ENCODE measurements at regions not wholly inside any gene's neighbourhood (a gene's known extent, or its start where the extent isn't known, plus 50 kb on each side); places are given as distances from the start of the nearest gene placed in this dataset.

GRCh38 chr9:126114850-126115460 lies 211.7 kb upstream of the MVB12B start:
- no peak overlapping the region for H2AFZ ChIP-seq
- H3K4me3 ChIP-seq (ENCODE audit: low read depth, low read length): no peak overlapping the region
- no peaks in the 10 kb centered on the region for H3K4me1 ChIP-seq
- H3K27ac ChIP-seq: no peak overlapping the region
- TF ChIP-seq CTCF (IDR thresholded peaks at IDR 0.05): no peak
- no peak overlapping the region for H3K4me2 ChIP-seq (ENCODE audit: low read length)
- H3K27me3 ChIP-seq (ENCODE audit: control insufficient read depth, insufficient read depth, low read length): no peaks in the 10 kb centered on the region
- no peaks in the 10 kb centered on the region for H3K36me3 ChIP-seq (ENCODE audit: control insufficient read depth, insufficient read depth, low read length)
- H3K79me2 ChIP-seq: no peaks in the 10 kb centered on the region
- H3K9me3 ChIP-seq (ENCODE audit: control insufficient read depth, low read length): no peaks in the 10 kb centered on the region
- no peak overlapping the region for H3K9ac ChIP-seq

DNA sequence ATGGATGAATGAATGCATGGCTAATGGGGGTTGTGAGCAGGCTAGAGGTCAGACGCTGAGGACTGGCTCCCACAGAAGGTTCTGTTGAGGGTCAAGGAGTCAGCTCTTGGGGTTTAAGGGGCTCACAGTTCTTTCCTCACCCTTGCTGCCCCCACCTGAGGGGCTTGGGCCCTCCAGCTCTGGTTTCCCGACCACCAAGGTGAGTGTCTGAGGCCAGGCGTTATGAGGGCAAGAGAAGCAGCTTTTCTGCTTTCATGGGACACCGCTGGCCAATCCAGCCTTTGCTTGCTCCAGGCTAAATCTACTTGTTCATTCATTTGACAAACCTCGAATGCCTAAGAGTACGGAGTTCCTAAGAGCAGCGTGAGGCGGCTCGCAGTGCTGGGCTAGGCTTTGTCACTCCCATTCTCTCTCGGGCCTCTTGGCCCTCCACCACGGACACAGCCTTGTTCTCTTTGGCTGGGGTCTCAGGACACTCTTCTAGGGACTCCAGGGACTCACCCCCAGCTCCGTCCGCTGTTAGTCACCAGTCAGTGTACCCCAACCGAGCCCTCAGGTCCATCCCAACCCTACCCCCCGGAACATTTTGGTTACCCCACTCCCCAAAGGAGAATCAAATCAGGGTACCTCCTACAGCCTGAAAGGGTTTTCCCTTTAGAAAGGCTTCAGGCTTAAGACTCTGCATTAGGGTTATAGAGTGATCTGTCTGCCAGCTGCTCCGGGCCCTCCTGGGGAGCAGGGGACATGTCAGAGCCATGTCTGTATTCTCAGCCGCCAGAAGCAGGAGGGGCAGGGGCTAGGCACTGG lies 210.1 kb upstream of the MVB12B start:
- TF ChIP-seq CTCF (IDR thresholded peaks at IDR 0.05): no peak
- no peak overlapping the region for H3K4me2 ChIP-seq (ENCODE audit: low read length)
- H3K4me3 ChIP-seq (ENCODE audit: low read depth, low read length): no peak overlapping the region
- no peak overlapping the region for H3K27ac ChIP-seq
- H3K79me2 ChIP-seq: no peaks in the 10 kb centered on the region
- no peaks in the 10 kb centered on the region for H3K9me3 ChIP-seq (ENCODE audit: control insufficient read depth, low read length)
- no peaks in the 10 kb centered on the region for H3K27me3 ChIP-seq (ENCODE audit: control insufficient read depth, insufficient read depth, low read length)
- no peaks in the 10 kb centered on the region for H3K36me3 ChIP-seq (ENCODE audit: control insufficient read depth, insufficient read depth, low read length)
- no peaks in the 10 kb centered on the region for H3K4me1 ChIP-seq
- no peak overlapping the region for H3K9ac ChIP-seq
- H2AFZ ChIP-seq: no peak overlapping the region

GRCh38 chr9:126117158-126117425 lies 209.5 kb upstream of the MVB12B start:
- H3K4me3 ChIP-seq (ENCODE audit: low read depth, low read length): no peak overlapping the region
- H3K4me2 ChIP-seq (ENCODE audit: low read length): no peak overlapping the region
- no peak for TF ChIP-seq CTCF (IDR thresholded peaks at IDR 0.05)
- H3K9me3 ChIP-seq (ENCODE audit: control insufficient read depth, low read length): no peaks in the 10 kb centered on the region
- no peaks in the 10 kb centered on the region for H3K79me2 ChIP-seq
- no peak overlapping the region for H2AFZ ChIP-seq
- H3K9ac ChIP-seq: no peak overlapping the region
- H3K27me3 ChIP-seq (ENCODE audit: control insufficient read depth, insufficient read depth, low read length): no peaks in the 10 kb centered on the region
- no peak overlapping the region for H3K27ac ChIP-seq
- no peaks in the 10 kb centered on the region for H3K36me3 ChIP-seq (ENCODE audit: control insufficient read depth, insufficient read depth, low read length)
- H3K4me1 ChIP-seq: no peaks in the 10 kb centered on the region

GRCh38 chr9:126117631-126118030 lies 209.0 kb upstream of the MVB12B start:
- Histone ChIP-seq H3K79me2 (no peaks in the 10 kb centered on the region), H3K4me3 (ENCODE audit: low read depth, low read length) (no peak overlapping the region), H2AFZ (no peak overlapping the region), H3K36me3 (ENCODE audit: control insufficient read depth, insufficient read depth, low read length) (no peaks in the 10 kb centered on the region), H3K27ac (no peak overlapping the region), H3K9ac (no peak overlapping the region), H3K9me3 (ENCODE audit: control insufficient read depth, low read length) (no peaks in the 10 kb centered on the region), H3K27me3 (ENCODE audit: control insufficient read depth, insufficient read depth, low read length) (no peaks in the 10 kb centered on the region), H3K4me2 (ENCODE audit: low read length) (no peak overlapping the region), H3K4me1 (no peaks in the 10 kb centered on the region)
- TF ChIP-seq CTCF (IDR thresholded peaks at IDR 0.05): no peak

- Histone ChIP-seq H3K79me2 (no peaks in the 10 kb centered on the region), H3K9ac (no peak overlapping the region), H3K4me1 (no peaks in the 10 kb centered on the region), H3K27me3 (ENCODE audit: control insufficient read depth, insufficient read depth, low read length) (no peaks in the 10 kb centered on the region), H3K36me3 (ENCODE audit: control insufficient read depth, insufficient read depth, low read length) (no peaks in the 10 kb centered on the region), H3K9me3 (ENCODE audit: control insufficient read depth, low read length) (no peaks in the 10 kb centered on the region), H3K4me2 (ENCODE audit: low read length) (no peak overlapping the region), H3K4me3 (ENCODE audit: low read depth, low read length) (no peak overlapping the region), H2AFZ (no peak overlapping the region), H3K27ac (no peak overlapping the region)
- TF ChIP-seq CTCF (IDR thresholded peaks at IDR 0.05): no peak
Measured at GRCh38 chr9:126119731-126120130, 206.9 kb upstream of the MVB12B start.
